22Rv1 (cell line): ENCODE measurements at regions not wholly inside any gene's neighbourhood (a gene's known extent, or its start where the extent isn't known, plus 50 kb on each side); places are given as distances from the start of the nearest gene placed in this dataset.

Source experiments
- CTCF ChIP-seq: fragments of 450-650 bp; IDR thresholded peaks from 2 replicates; pipeline ENCODE4 v1.5.1; 2017; ENCODE audit warnings: mild to moderate bottlenecking
- ZFX ChIP-seq: fragments of 450-650 bp; IDR thresholded peaks from 2 replicates; pipeline ENCODE4 v1.6.1; 2017; ENCODE audit warnings: antibody characterized with exemption, borderline replicate concordance

DNA sequence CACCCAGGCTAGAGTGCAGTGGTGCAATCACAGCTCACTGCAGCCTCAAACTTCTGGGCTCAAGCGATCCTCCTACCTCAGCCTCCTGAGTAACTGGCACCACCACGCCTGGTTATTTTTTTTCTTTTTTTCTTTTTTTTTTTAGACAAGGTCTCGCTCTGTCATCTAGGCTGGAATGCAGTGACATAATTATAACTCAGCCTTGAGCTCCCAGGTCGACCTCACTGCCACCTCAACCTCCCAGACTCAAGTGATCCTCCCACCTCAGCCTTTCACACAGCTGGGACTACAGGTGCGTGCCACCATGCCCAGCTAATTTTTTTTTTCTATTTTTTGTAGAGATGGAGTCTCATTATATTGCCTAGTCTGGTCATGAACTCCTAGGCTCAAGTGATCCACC is 66.9 kb upstream of the ECE1 start:
- no peak for TF ChIP-seq CTCF
- no peak for TF ChIP-seq ZFX
